Endothelial cell of umbilical vein (primary cell): ENCODE measurements at regions not wholly inside any gene's neighbourhood (a gene's known extent, or its start where the extent isn't known, plus 50 kb on each side); places are given as distances from the start of the nearest gene placed in this dataset.

Source experiments
- BruUV-seq: library from RNA; stranded (reverse); fragments of 400-500 nt; replicated peaks from 2 replicates; lab custom pipeline; 2021; lab: Mats Ljungman, UMichigan
- CTCF ChIA-PET: fragments of 300-600, 350-600 bp; sonication (Branson Sonifier 250); formaldehyde crosslinking; loops from one replicate; lab custom pipeline; 2021; ENCODE audit warnings: antibody characterized with exemption, inconsistent platforms; lab: Charles Lee
- POLR2A ChIA-PET: fragments of 300-600, 350-600 bp; sonication (Branson Sonifier 250); formaldehyde crosslinking; loops from one replicate; lab custom pipeline; 2021; ENCODE audit warnings: antibody characterized with exemption, inconsistent platforms; lab: Charles Lee
- DNase-seq: peaks from one replicate; pipeline ENCODE4 v3.0.0-alpha.2; 2011; ENCODE audit warnings: low read depth, low spot score
- FAIRE-seq: peaks from 2 replicates; lab custom pipeline; 2011; peaks lifted over from hg19 to GRCh38; lab: Jason Lieb, UNC
- H2AFZ ChIP-seq: 2 replicates; pipeline ENCODE4 v1.6.0; 2012; ENCODE audit warnings: low read depth, low read length, control low read depth, inconsistent platforms
- H3K27ac ChIP-seq: 2 replicates; pipeline ENCODE4 v1.5.1; 2011; ENCODE audit warnings: low read depth, mild to moderate bottlenecking, control low read depth, low read length, moderate library complexity; ENCODE audit not compliant: insufficient read depth
- H3K27me3 ChIP-seq, 2 experiments: 2 replicates each; pipeline versions ENCODE4 v1.6.0 to v1.6.1; 2011; ENCODE audit warnings: low read length in 2 of 2, mixed read lengths in 1 of 2; ENCODE audit not compliant: control insufficient read depth in 2 of 2, insufficient read depth in 2 of 2
- H3K36me3 ChIP-seq, 2 experiments: 2 replicates in 1 of 2; 3 replicates in 1 of 2; pipeline ENCODE4 v1.5.1; 2011; ENCODE audit warnings: low read length in 2 of 2, mild to moderate bottlenecking in 1 of 2, moderate library complexity in 1 of 2; ENCODE audit not compliant: control insufficient read depth in 2 of 2, insufficient read depth in 2 of 2; ENCODE audit errors: extremely low read depth in 1 of 2
- H3K4me1 ChIP-seq: 3 replicates; pipeline ENCODE4 v1.5.1; 2011; ENCODE audit warnings: mild to moderate bottlenecking, low read length; ENCODE audit not compliant: control insufficient read depth, insufficient read depth; ENCODE audit errors: extremely low read depth
- H3K4me2 ChIP-seq: 2 replicates; pipeline ENCODE4 v1.6.1; 2011; ENCODE audit warnings: low read length, control low read depth, mixed read lengths; ENCODE audit not compliant: insufficient read depth
- H3K4me3 ChIP-seq, 3 experiments: fragments of 200-600 bp in 1 of 3; sonication (generic), shearing (Covaris generic) in 1 of 3; replicated peaks in 1 of 3; 2 replicates each; pipeline ENCODE4 v1.5.1; 2011 to 2016; ENCODE audit warnings: control low read depth in 3 of 3, low read length in 3 of 3, mild to moderate bottlenecking in 2 of 3, inconsistent platforms in 1 of 3, low read depth in 1 of 3, moderate library complexity in 1 of 3; ENCODE audit not compliant: insufficient read depth in 1 of 3
- H3K79me2 ChIP-seq: 2 replicates; pipeline ENCODE4 v1.6.0; 2012; ENCODE audit warnings: low read length, inconsistent platforms; ENCODE audit not compliant: control insufficient read depth, insufficient read depth
- H3K9ac ChIP-seq: replicated peaks from 2 replicates; pipeline ENCODE3; 2011; ENCODE audit warnings: low read length, control low read depth; ENCODE audit not compliant: insufficient read depth; ENCODE audit errors: extremely low read depth
- H3K9me1 ChIP-seq: replicated peaks from 3 replicates; pipeline ENCODE4 v1.6.0; 2011; ENCODE audit warnings: mild to moderate bottlenecking, low read length; ENCODE audit not compliant: control insufficient read depth, insufficient read depth; ENCODE audit errors: extremely low read depth
- H3K9me3 ChIP-seq: replicated peaks from 2 replicates; pipeline ENCODE4 v1.5.1; 2012; ENCODE audit warnings: low read length, inconsistent platforms; ENCODE audit not compliant: control insufficient read depth, insufficient read depth
- H4K20me1 ChIP-seq: replicated peaks from 2 replicates; pipeline ENCODE3; 2011; ENCODE audit warnings: mild to moderate bottlenecking, low read length; ENCODE audit not compliant: control insufficient read depth, insufficient read depth; ENCODE audit errors: extremely low read depth
- CTCF ChIP-seq, 2 donors: IDR thresholded peaks; 1 replicate in 1 of 2; 2 replicates in 1 of 2; pipeline ENCODE4 v1.5.1; 2011; ENCODE audit warnings: low read length in 2 of 2, mild to moderate bottlenecking in 2 of 2, moderate library complexity in 2 of 2, control low read depth in 1 of 2, inconsistent platforms in 1 of 2, low read depth in 1 of 2; ENCODE audit not compliant: insufficient read depth in 1 of 2; ENCODE audit errors: extremely low read depth in 1 of 2
- EZH2 ChIP-seq: IDR thresholded peaks from 2 replicates; pipeline ENCODE4 v1.6.1; 2012; ENCODE audit warnings: borderline replicate concordance, low read depth, mild to moderate bottlenecking, moderate library complexity, low read length, inconsistent platforms; ENCODE audit not compliant: severe bottlenecking
- FOS ChIP-seq: IDR thresholded peaks from 2 replicates; pipeline ENCODE4 v1.6.1; 2011; ENCODE audit warnings: mild to moderate bottlenecking, low read length, moderate library complexity, borderline replicate concordance; ENCODE audit not compliant: insufficient read depth
- GATA2 ChIP-seq: IDR thresholded peaks from 2 replicates; pipeline ENCODE4 v1.7.0; 2011; ENCODE audit warnings: low read depth, mild to moderate bottlenecking, moderate library complexity, mixed read lengths, low read length; ENCODE audit not compliant: insufficient read length, insufficient read depth
- JUN ChIP-seq: IDR thresholded peaks from 2 replicates; pipeline ENCODE4 v1.6.1; 2011; ENCODE audit warnings: borderline replicate concordance, low read depth; ENCODE audit not compliant: insufficient read length, insufficient read depth
- MAX ChIP-seq: IDR thresholded peaks from 2 replicates; pipeline ENCODE4 v1.6.1; 2011; ENCODE audit not compliant: insufficient read depth, insufficient read length
- MYC ChIP-seq: IDR thresholded peaks from one replicate; pipeline ENCODE4 v1.6.1; 2011; ENCODE audit warnings: mild to moderate bottlenecking, low read depth, low read length
- POLR2A ChIP-seq: IDR thresholded peaks from 2 replicates; pipeline ENCODE4 v1.6.1; 2012; ENCODE audit warnings: low read depth, mild to moderate bottlenecking, control low read depth, low read length
- POLR2AphosphoS5 ChIP-seq: IDR thresholded peaks from 2 replicates; pipeline ENCODE4 v1.6.1; 2012; ENCODE audit warnings: low read depth, mild to moderate bottlenecking, control low read depth, low read length, moderate library complexity; ENCODE audit not compliant: insufficient read depth
- dilution Hi-C: fragments of 300-500 bp; cut with MboI; formaldehyde crosslinking; loops from one replicate; pipeline ENCODE4 v1.15.0; 2019; ENCODE audit warnings: low sequenced_read_pairs; ENCODE audit not compliant: extremely low pct_ligation_motif_present
- intact Hi-C: fragments of 100-400 bp; cut with micrococcal nuclease; formaldehyde crosslinking; loops from one replicate; pipeline ENCODE4 v1.10.0; 2022

- Histone ChIP-seq H3K4me1 (no peaks in the 10 kb centered on the region), H3K4me2 (no peak overlapping the region), H3K4me3 (no peak overlapping the region), H3K9me1 (no peaks in the 10 kb centered on the region), H2AFZ (no peak overlapping the region), H3K79me2 (no peaks in the 10 kb centered on the region), H4K20me1 (no peaks in the 10 kb centered on the region), H3K27ac (no peak overlapping the region), H3K9ac (no peak overlapping the region), H3K9me3 (no peaks in the 10 kb centered on the region), H3K36me3 (no peaks in the 10 kb centered on the region), H3K27me3 (no peaks in the 10 kb centered on the region)
- intact Hi-C loops (loop anchor here (5.0 kb wide), 1 partner anchor 1093 kb away; no protein-coding TSS in a partner anchor), dilution Hi-C loops (no loop called here)
- BruUV-seq: no TSS peak
- ChIA-PET CTCF (no interaction called here), POLR2A (no interaction called here)
- FAIRE-seq (no peak), DNase-seq (no peak)
- TF ChIP-seq MAX (no peak), POLR2AphosphoS5 (no peak), MYC (no peak), FOS (no peak), POLR2A (no peak), JUN (no peak), EZH2 (no peak), CTCF (IDR thresholded peaks at IDR 0.05; ENCODE audit: extremely low read depth in 1 of 2, insufficient read depth in 1 of 2, low read depth in 1 of 2, low read length in 2 of 2) (no peak), GATA2 (no peak)
Measured at GRCh38 chr9:7578951-7579350, 220.6 kb downstream of the DMAC1 start.
